Endothelial cell of umbilical vein (primary cell): ENCODE measurements at regions not wholly inside any gene's neighbourhood (a gene's known extent, or its start where the extent isn't known, plus 50 kb on each side); places are given as distances from the start of the nearest gene placed in this dataset.

Source experiments
- BruUV-seq: library from RNA; stranded (reverse); fragments of 400-500 nt; replicated peaks from 2 replicates; lab custom pipeline; 2021; lab: Mats Ljungman, UMichigan
- CTCF ChIA-PET: fragments of 300-600, 350-600 bp; sonication (Branson Sonifier 250); formaldehyde crosslinking; loops from one replicate; lab custom pipeline; 2021; ENCODE audit warnings: antibody characterized with exemption, inconsistent platforms; lab: Charles Lee
- POLR2A ChIA-PET: fragments of 300-600, 350-600 bp; sonication (Branson Sonifier 250); formaldehyde crosslinking; loops from one replicate; lab custom pipeline; 2021; ENCODE audit warnings: antibody characterized with exemption, inconsistent platforms; lab: Charles Lee
- DNase-seq: peaks from one replicate; pipeline ENCODE4 v3.0.0-alpha.2; 2011; ENCODE audit warnings: low read depth, low spot score
- FAIRE-seq: peaks from 2 replicates; lab custom pipeline; 2011; peaks lifted over from hg19 to GRCh38; lab: Jason Lieb, UNC
- H2AFZ ChIP-seq: 2 replicates; pipeline ENCODE4 v1.6.0; 2012; ENCODE audit warnings: low read depth, low read length, control low read depth, inconsistent platforms
- H3K27ac ChIP-seq: 2 replicates; pipeline ENCODE4 v1.5.1; 2011; ENCODE audit warnings: low read depth, mild to moderate bottlenecking, control low read depth, low read length, moderate library complexity; ENCODE audit not compliant: insufficient read depth
- H3K27me3 ChIP-seq, 2 experiments: 2 replicates each; pipeline versions ENCODE4 v1.6.0 to v1.6.1; 2011; ENCODE audit warnings: low read length in 2 of 2, mixed read lengths in 1 of 2; ENCODE audit not compliant: control insufficient read depth in 2 of 2, insufficient read depth in 2 of 2
- H3K36me3 ChIP-seq, 2 experiments: 2 replicates in 1 of 2; 3 replicates in 1 of 2; pipeline ENCODE4 v1.5.1; 2011; ENCODE audit warnings: low read length in 2 of 2, mild to moderate bottlenecking in 1 of 2, moderate library complexity in 1 of 2; ENCODE audit not compliant: control insufficient read depth in 2 of 2, insufficient read depth in 2 of 2; ENCODE audit errors: extremely low read depth in 1 of 2
- H3K4me1 ChIP-seq: 3 replicates; pipeline ENCODE4 v1.5.1; 2011; ENCODE audit warnings: mild to moderate bottlenecking, low read length; ENCODE audit not compliant: control insufficient read depth, insufficient read depth; ENCODE audit errors: extremely low read depth
- H3K4me2 ChIP-seq: 2 replicates; pipeline ENCODE4 v1.6.1; 2011; ENCODE audit warnings: low read length, control low read depth, mixed read lengths; ENCODE audit not compliant: insufficient read depth
- H3K4me3 ChIP-seq, 3 experiments: fragments of 200-600 bp in 1 of 3; sonication (generic), shearing (Covaris generic) in 1 of 3; replicated peaks in 1 of 3; 2 replicates each; pipeline ENCODE4 v1.5.1; 2011 to 2016; ENCODE audit warnings: control low read depth in 3 of 3, low read length in 3 of 3, mild to moderate bottlenecking in 2 of 3, inconsistent platforms in 1 of 3, low read depth in 1 of 3, moderate library complexity in 1 of 3; ENCODE audit not compliant: insufficient read depth in 1 of 3
- H3K79me2 ChIP-seq: 2 replicates; pipeline ENCODE4 v1.6.0; 2012; ENCODE audit warnings: low read length, inconsistent platforms; ENCODE audit not compliant: control insufficient read depth, insufficient read depth
- H3K9ac ChIP-seq: replicated peaks from 2 replicates; pipeline ENCODE3; 2011; ENCODE audit warnings: low read length, control low read depth; ENCODE audit not compliant: insufficient read depth; ENCODE audit errors: extremely low read depth
- H3K9me1 ChIP-seq: replicated peaks from 3 replicates; pipeline ENCODE4 v1.6.0; 2011; ENCODE audit warnings: mild to moderate bottlenecking, low read length; ENCODE audit not compliant: control insufficient read depth, insufficient read depth; ENCODE audit errors: extremely low read depth
- H3K9me3 ChIP-seq: replicated peaks from 2 replicates; pipeline ENCODE4 v1.5.1; 2012; ENCODE audit warnings: low read length, inconsistent platforms; ENCODE audit not compliant: control insufficient read depth, insufficient read depth
- H4K20me1 ChIP-seq: replicated peaks from 2 replicates; pipeline ENCODE3; 2011; ENCODE audit warnings: mild to moderate bottlenecking, low read length; ENCODE audit not compliant: control insufficient read depth, insufficient read depth; ENCODE audit errors: extremely low read depth
- EZH2 ChIP-seq: IDR thresholded peaks from 2 replicates; pipeline ENCODE4 v1.6.1; 2012; ENCODE audit warnings: borderline replicate concordance, low read depth, mild to moderate bottlenecking, moderate library complexity, low read length, inconsistent platforms; ENCODE audit not compliant: severe bottlenecking
- FOS ChIP-seq: IDR thresholded peaks from 2 replicates; pipeline ENCODE4 v1.6.1; 2011; ENCODE audit warnings: mild to moderate bottlenecking, low read length, moderate library complexity, borderline replicate concordance; ENCODE audit not compliant: insufficient read depth
- GATA2 ChIP-seq: IDR thresholded peaks from 2 replicates; pipeline ENCODE4 v1.7.0; 2011; ENCODE audit warnings: low read depth, mild to moderate bottlenecking, moderate library complexity, mixed read lengths, low read length; ENCODE audit not compliant: insufficient read length, insufficient read depth
- JUN ChIP-seq: IDR thresholded peaks from 2 replicates; pipeline ENCODE4 v1.6.1; 2011; ENCODE audit warnings: borderline replicate concordance, low read depth; ENCODE audit not compliant: insufficient read length, insufficient read depth
- MYC ChIP-seq: IDR thresholded peaks from one replicate; pipeline ENCODE4 v1.6.1; 2011; ENCODE audit warnings: mild to moderate bottlenecking, low read depth, low read length
- POLR2A ChIP-seq: IDR thresholded peaks from 2 replicates; pipeline ENCODE4 v1.6.1; 2012; ENCODE audit warnings: low read depth, mild to moderate bottlenecking, control low read depth, low read length
- POLR2AphosphoS5 ChIP-seq: IDR thresholded peaks from 2 replicates; pipeline ENCODE4 v1.6.1; 2012; ENCODE audit warnings: low read depth, mild to moderate bottlenecking, control low read depth, low read length, moderate library complexity; ENCODE audit not compliant: insufficient read depth
- dilution Hi-C: fragments of 300-500 bp; cut with MboI; formaldehyde crosslinking; loops from one replicate; pipeline ENCODE4 v1.15.0; 2019; ENCODE audit warnings: low sequenced_read_pairs; ENCODE audit not compliant: extremely low pct_ligation_motif_present
- intact Hi-C: fragments of 100-400 bp; cut with micrococcal nuclease; formaldehyde crosslinking; loops from one replicate; pipeline ENCODE4 v1.10.0; 2022
- TF ChIP-seq, protein P1 (sequence below), 2 donors: IDR thresholded peaks; 1 replicate in 1 of 2; 2 replicates in 1 of 2; pipeline ENCODE4 v1.5.1; 2011; ENCODE audit warnings: low read length in 2 of 2, mild to moderate bottlenecking in 2 of 2, moderate library complexity in 2 of 2, control low read depth in 1 of 2, inconsistent platforms in 1 of 2, low read depth in 1 of 2; ENCODE audit not compliant: insufficient read depth in 1 of 2; ENCODE audit errors: extremely low read depth in 1 of 2
- TF ChIP-seq, protein P2 (sequence below): IDR thresholded peaks from 2 replicates; pipeline ENCODE4 v1.6.1; 2011; ENCODE audit not compliant: insufficient read depth, insufficient read length

DNA sequence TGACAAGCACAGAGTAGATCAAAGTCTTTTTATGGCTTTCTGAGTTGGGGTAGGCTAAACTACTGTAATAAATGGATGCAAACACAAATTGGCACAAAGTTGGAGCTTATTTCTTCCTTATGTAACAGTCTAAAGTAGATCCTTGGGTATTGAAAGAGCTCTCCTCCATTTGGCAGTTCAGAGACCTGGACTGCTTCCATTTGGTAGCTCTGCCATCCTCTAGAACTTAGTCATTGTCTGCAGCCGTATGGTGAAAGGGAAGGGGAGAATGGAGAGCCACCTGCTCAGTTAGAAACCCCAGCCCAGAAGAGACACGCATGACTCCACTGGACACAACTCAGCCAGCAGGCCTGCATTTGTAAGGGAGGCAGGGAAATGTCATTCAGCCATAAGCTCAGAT is 345.0 kb downstream of the DMAC1 start:
- CTCF ChIA-PET: no interaction called here

More for the DNA sequence above, 345.0 kb downstream of the DMAC1 start:
- POLR2A ChIA-PET: no interaction called here
- Histone ChIP-seq H3K27ac (no peak overlapping the region), H3K36me3 (no peaks in the 10 kb centered on the region), H2AFZ (no peak overlapping the region), H3K27me3 (no peaks in the 10 kb centered on the region), H3K4me3 (no peak overlapping the region), H3K9me3 (no peaks in the 10 kb centered on the region), H3K4me2 (no peak overlapping the region), H3K9ac (no peak overlapping the region), H3K79me2 (no peaks in the 10 kb centered on the region), H3K9me1 (no peaks in the 10 kb centered on the region), H4K20me1 (no peaks in the 10 kb centered on the region), H3K4me1 (no peaks in the 10 kb centered on the region)
- DNase-seq: no peak
- TF ChIP-seq GATA2 (no peak), FOS (no peak), POLR2A (no peak), JUN (no peak), MYC (no peak), EZH2 (no peak), POLR2AphosphoS5 (no peak)
- TF ChIP-seq, protein P1, sequence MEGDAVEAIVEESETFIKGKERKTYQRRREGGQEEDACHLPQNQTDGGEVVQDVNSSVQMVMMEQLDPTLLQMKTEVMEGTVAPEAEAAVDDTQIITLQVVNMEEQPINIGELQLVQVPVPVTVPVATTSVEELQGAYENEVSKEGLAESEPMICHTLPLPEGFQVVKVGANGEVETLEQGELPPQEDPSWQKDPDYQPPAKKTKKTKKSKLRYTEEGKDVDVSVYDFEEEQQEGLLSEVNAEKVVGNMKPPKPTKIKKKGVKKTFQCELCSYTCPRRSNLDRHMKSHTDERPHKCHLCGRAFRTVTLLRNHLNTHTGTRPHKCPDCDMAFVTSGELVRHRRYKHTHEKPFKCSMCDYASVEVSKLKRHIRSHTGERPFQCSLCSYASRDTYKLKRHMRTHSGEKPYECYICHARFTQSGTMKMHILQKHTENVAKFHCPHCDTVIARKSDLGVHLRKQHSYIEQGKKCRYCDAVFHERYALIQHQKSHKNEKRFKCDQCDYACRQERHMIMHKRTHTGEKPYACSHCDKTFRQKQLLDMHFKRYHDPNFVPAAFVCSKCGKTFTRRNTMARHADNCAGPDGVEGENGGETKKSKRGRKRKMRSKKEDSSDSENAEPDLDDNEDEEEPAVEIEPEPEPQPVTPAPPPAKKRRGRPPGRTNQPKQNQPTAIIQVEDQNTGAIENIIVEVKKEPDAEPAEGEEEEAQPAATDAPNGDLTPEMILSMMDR (IDR thresholded peaks at IDR 0.05; ENCODE audit: extremely low read depth in 1 of 2, insufficient read depth in 1 of 2, low read depth in 1 of 2, low read length in 2 of 2): no peak
- TF ChIP-seq, protein P2, sequence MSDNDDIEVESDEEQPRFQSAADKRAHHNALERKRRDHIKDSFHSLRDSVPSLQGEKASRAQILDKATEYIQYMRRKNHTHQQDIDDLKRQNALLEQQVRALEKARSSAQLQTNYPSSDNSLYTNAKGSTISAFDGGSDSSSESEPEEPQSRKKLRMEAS: no peak
- dilution Hi-C loops: no loop called here
- BruUV-seq: no TSS peak
- FAIRE-seq: no peak
- intact Hi-C loops: no loop called here
